Peyer's patch (tissue), 4 donors: ENCODE measurements at regions not wholly inside any gene's neighbourhood (a gene's known extent, or its start where the extent isn't known, plus 50 kb on each side); places are given as distances from the start of the nearest gene placed in this dataset.

Source experiments
- DNase-seq, 3 donors: peaks; one replicate each; pipeline ENCODE4 v3.0.0-alpha.2; 2017 to 2019
- H3K27ac ChIP-seq, 4 donors: fragments of 200-600 bp; sonication (generic); one replicate each; pipeline ENCODE4 v1.5.1; 2016 to 2019
- H3K27me3 ChIP-seq, 2 donors: fragments of 200-600 bp; sonication (generic); one replicate each; pipeline ENCODE4 v1.5.1; 2019
- H3K36me3 ChIP-seq, 3 donors: fragments of 200-600 bp; sonication (generic); one replicate each; pipeline ENCODE4 v1.5.1; 2016 to 2019
- H3K4me1 ChIP-seq, 4 donors: fragments of 200-600 bp; sonication (generic); one replicate each; pipeline ENCODE4 v1.5.1; 2016 to 2019
- H3K4me3 ChIP-seq, 4 donors: fragments of 200-600 bp; sonication (generic); 1 replicate in 3 of 4; 2 replicates in 1 of 4; pipeline ENCODE4 v1.5.1; 2016 to 2019; ENCODE audit warnings: mild to moderate bottlenecking in 1 of 4
- H3K9me3 ChIP-seq, 4 donors: fragments of 200-600 bp; sonication (generic); one replicate each; pipeline ENCODE4 v1.5.1; 2016 to 2019; ENCODE audit warnings: mild to moderate bottlenecking in 1 of 4
- CTCF ChIP-seq, 6 experiments: fragments of 450-650 bp in 4 of 6; fragments of 200-600 bp in 2 of 6; sonication (generic) in 1 of 6; IDR thresholded peaks; one replicate each; pipeline ENCODE4 v1.5.1; 2017 to 2019; ENCODE audit warnings: antibody characterized with exemption in 6 of 6, mild to moderate bottlenecking in 3 of 6, moderate library complexity in 1 of 6
- POLR2A ChIP-seq, 2 donors: fragments of 450-650 bp; IDR thresholded peaks; one replicate each; pipeline ENCODE4 v1.5.1; 2017; ENCODE audit warnings: antibody characterized with exemption in 2 of 2, mild to moderate bottlenecking in 2 of 2, moderate library complexity in 2 of 2

- Histone ChIP-seq H3K4me1 (no peaks in the 10 kb centered on the region), H3K27ac (no peak overlapping the region), H3K4me3 (no peak overlapping the region), H3K27me3 (no peaks in the 10 kb centered on the region), H3K9me3 (no peaks in the 10 kb centered on the region), H3K36me3 (no peaks in the 10 kb centered on the region)
- no peak for DNase-seq
- TF ChIP-seq CTCF (IDR thresholded peaks at IDR 0.05) = no peak
- TF ChIP-seq POLR2A (IDR thresholded peaks at IDR 0.05) = no peak
Observed at GRCh38 chr13:106173891-106174610, 361.4 kb downstream of the EFNB2 start.

DNA sequence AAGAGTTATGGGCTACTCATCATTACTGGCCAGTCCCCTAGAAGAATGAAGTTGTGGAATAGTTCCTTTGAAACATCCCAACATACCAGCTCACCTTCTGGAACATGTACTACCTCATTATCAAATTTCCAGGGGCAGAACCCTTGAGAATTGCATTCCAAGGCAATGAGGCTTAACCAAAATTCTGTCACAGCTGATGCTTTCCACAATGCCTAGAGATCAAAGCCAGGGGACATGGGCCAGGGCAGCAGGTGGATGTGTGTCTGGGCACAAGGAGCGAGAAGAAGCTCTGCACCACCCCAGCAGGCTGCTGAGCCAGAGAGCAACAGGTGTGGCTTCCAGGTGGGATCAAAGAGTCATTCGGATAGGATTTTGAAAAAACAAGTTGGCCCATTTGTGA, 362.1 kb downstream of the EFNB2 start:
- Histone ChIP-seq H3K4me1 (no peaks in the 10 kb centered on the region), H3K9me3 (no peaks in the 10 kb centered on the region), H3K36me3 (no peaks in the 10 kb centered on the region), H3K4me3 (no peak overlapping the region), H3K27me3 (no peaks in the 10 kb centered on the region), H3K27ac (no peak overlapping the region)
- no peak for DNase-seq
- TF ChIP-seq CTCF (IDR thresholded peaks at IDR 0.05) (no peak), POLR2A (IDR thresholded peaks at IDR 0.05) (no peak)

GRCh38 chr13:106172176-106172905, 363.1 kb downstream of the EFNB2 start:
- TF ChIP-seq CTCF (IDR thresholded peaks at IDR 0.05) = no peak
- no peak for TF ChIP-seq POLR2A (IDR thresholded peaks at IDR 0.05)
- H3K4me3 ChIP-seq = no peak overlapping the region
- H3K4me1 ChIP-seq = no peaks in the 10 kb centered on the region
- H3K36me3 ChIP-seq = no peaks in the 10 kb centered on the region
- H3K27ac ChIP-seq = no peak overlapping the region
- no peaks in the 10 kb centered on the region for H3K27me3 ChIP-seq
- DNase-seq = no peak
- H3K9me3 ChIP-seq = no peaks in the 10 kb centered on the region

GRCh38 chr13:106163426-106163825, 372.0 kb downstream of the EFNB2 start:
- peak in 2 of 3 donors; percentile 63 to 77 for DNase-seq
- Histone ChIP-seq H3K4me3 (no peak overlapping the region), H3K27ac (peak overlapping the region in 1 of 4 donors; percentile 8), H3K4me1 (no peaks in the 10 kb centered on the region), H3K9me3 (no peaks in the 10 kb centered on the region), H3K36me3 (no peaks in the 10 kb centered on the region), H3K27me3 (no peaks in the 10 kb centered on the region)
- no peak for TF ChIP-seq CTCF (IDR thresholded peaks at IDR 0.05)
- TF ChIP-seq POLR2A (IDR thresholded peaks at IDR 0.05) = no peak

DNA sequence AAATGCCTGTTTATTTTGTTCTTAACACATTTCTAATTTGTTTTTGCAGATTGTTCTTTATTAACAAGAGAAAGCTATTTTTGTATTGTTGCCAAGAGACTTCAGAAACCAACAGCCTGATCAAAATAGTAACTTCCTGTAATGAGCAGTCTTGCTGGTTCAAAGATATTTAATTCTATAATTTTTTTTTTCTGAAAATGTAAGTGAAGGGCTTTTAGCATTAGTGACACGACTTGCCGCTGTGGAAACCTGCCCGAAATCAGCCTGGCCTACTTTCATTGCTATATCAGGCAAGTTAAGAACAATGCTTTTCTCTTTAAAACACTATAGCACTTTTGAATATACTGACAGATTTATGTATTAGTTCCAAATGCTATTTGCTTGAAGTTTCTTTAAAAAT, 374.3 kb downstream of the EFNB2 start:
- no peak overlapping the region for H3K27ac ChIP-seq

More for the DNA sequence above, 374.3 kb downstream of the EFNB2 start:
- Histone ChIP-seq H3K4me1 (no peaks in the 10 kb centered on the region), H3K36me3 (no peaks in the 10 kb centered on the region), H3K9me3 (no peaks in the 10 kb centered on the region), H3K27me3 (no peaks in the 10 kb centered on the region), H3K4me3 (no peak overlapping the region)
- DNase-seq = no peak
- no peak for TF ChIP-seq CTCF (IDR thresholded peaks at IDR 0.05)
- no peak for TF ChIP-seq POLR2A (IDR thresholded peaks at IDR 0.05)
